Ecto neural progenitor cell (in vitro differentiated cells): ENCODE measurements at regions not wholly inside any gene's neighbourhood (a gene's known extent, or its start where the extent isn't known, plus 50 kb on each side); places are given as distances from the start of the nearest gene placed in this dataset.
"Not testable (repeated sequence)": the region's sequence is repeated elsewhere in the genome, so short reads cannot be mapped to it uniquely, and the experiment has no call there.

ENCODE experiments used
- DNase-seq: peaks from one replicate; pipeline ENCODE4 v3.0.0-alpha.2; 2018; ENCODE audit warnings: low spot score

GRCh38 chr1:213782941-213783672 lies 204.7 kb upstream of the PROX1 start:
- DNase-seq, result no peak

- no peak for DNase-seq
Observed at GRCh38 chr1:213783893-213784292, 203.9 kb upstream of the PROX1 start.

GRCh38 chr1:213786683-213787082 lies 201.1 kb upstream of the PROX1 start:
- DNase-seq, result no peak

- DNase-seq, result no peak
Observed at GRCh38 chr1:213790565-213790964, 197.2 kb upstream of the PROX1 start.

- no peak for DNase-seq
Observed at GRCh38 chr1:213793482-213794067, 194.2 kb upstream of the PROX1 start.

- no peak for DNase-seq
Observed at GRCh38 chr1:213796525-213796924, 191.2 kb upstream of the PROX1 start.

GRCh38 chr1:213808288-213808687 lies 179.5 kb upstream of the PROX1 start:
- not testable (repeated sequence) for DNase-seq

GRCh38 chr1:213817156-213817555 lies 170.6 kb upstream of the PROX1 start:
- no peak for DNase-seq

GRCh38 chr1:213820362-213821149 lies 167.2 kb upstream of the PROX1 start:
- no peak for DNase-seq

GRCh38 chr1:213821175-213821942 lies 166.4 kb upstream of the PROX1 start:
- no peak for DNase-seq

GRCh38 chr1:213821943-213822334 lies 165.8 kb upstream of the PROX1 start:
- DNase-seq, result no peak

GRCh38 chr1:213826891-213827290 lies 160.9 kb upstream of the PROX1 start:
- DNase-seq, result no peak

- DNase-seq, result no peak
Observed at GRCh38 chr1:213828867-213829266, 158.9 kb upstream of the PROX1 start.

GRCh38 chr1:213829780-213830179 lies 158.0 kb upstream of the PROX1 start:
- no peak for DNase-seq

GRCh38 chr1:213830371-213830770 lies 157.4 kb upstream of the PROX1 start:
- DNase-seq, result no peak

GRCh38 chr1:213840575-213840974 lies 147.2 kb upstream of the PROX1 start:
- DNase-seq, result no peak

- DNase-seq, result no peak
Observed at GRCh38 chr1:213844632-213845031, 143.1 kb upstream of the PROX1 start.

- DNase-seq, result no peak
Observed at GRCh38 chr1:213852107-213852506, 135.7 kb upstream of the PROX1 start.

GRCh38 chr1:213858581-213858980 lies 129.2 kb upstream of the PROX1 start:
- no peak for DNase-seq

GRCh38 chr1:213861841-213862240 lies 125.9 kb upstream of the PROX1 start:
- no peak for DNase-seq

- DNase-seq, result no peak
Observed at GRCh38 chr1:213864091-213864490, 123.7 kb upstream of the PROX1 start.

- DNase-seq, result no peak
Observed at GRCh38 chr1:213868482-213868881, 119.3 kb upstream of the PROX1 start.
